MM.1S (cell line): ENCODE measurements at regions not wholly inside any gene's neighbourhood (a gene's known extent, or its start where the extent isn't known, plus 50 kb on each side); places are given as distances from the start of the nearest gene placed in this dataset.
"Not testable (repeated sequence)": the region's sequence is repeated elsewhere in the genome, so short reads cannot be mapped to it uniquely, and the experiment has no call there.

Experiments used
- DNase-seq: peaks from one replicate; pipeline ENCODE4 v3.0.0-alpha.2; 2015
- H2AFZ ChIP-seq: fragments of 300-600 bp; sonication (generic); 2 replicates; pipeline ENCODE4 v1.6.0; 2016; ENCODE audit warnings: antibody characterized with exemption, low read length
- H3F3A ChIP-seq: fragments of 300-600 bp; sonication (generic); 2 replicates; pipeline ENCODE4 v1.6.1; 2016; ENCODE audit warnings: mild to moderate bottlenecking, antibody characterized with exemption, low read length, moderate library complexity, mixed read lengths; ENCODE audit not compliant: insufficient read depth
- H3K27ac ChIP-seq: fragments of 300-600 bp; sonication (generic); 2 replicates; pipeline ENCODE4 v1.5.1; 2016; ENCODE audit warnings: mild to moderate bottlenecking, low read length
- H3K27me3 ChIP-seq: fragments of 300-600 bp; sonication (generic); replicated peaks from 2 replicates; pipeline ENCODE4 v1.6.0; 2016; ENCODE audit warnings: low read length; ENCODE audit not compliant: insufficient read depth
- H3K36me3 ChIP-seq: fragments of 300-600 bp; sonication (generic); replicated peaks from 2 replicates; pipeline ENCODE4 v1.6.1; 2016; ENCODE audit warnings: mild to moderate bottlenecking, low read length, mixed read lengths; ENCODE audit not compliant: insufficient read depth
- H3K4me1 ChIP-seq: fragments of 300-600 bp; sonication (generic); 2 replicates; pipeline ENCODE4 v1.6.1; 2016; ENCODE audit warnings: low read length, mixed read lengths
- H3K4me2 ChIP-seq: fragments of 300-600 bp; sonication (generic); 2 replicates; pipeline ENCODE4 v1.6.0; 2016; ENCODE audit warnings: low read depth, low read length
- H3K4me3 ChIP-seq: fragments of 300-600 bp; sonication (generic); 2 replicates; pipeline ENCODE4 v1.5.1; 2016; ENCODE audit warnings: low read length, mixed read lengths
- H3K79me2 ChIP-seq: fragments of 300-600 bp; sonication (generic); 2 replicates; pipeline ENCODE4 v1.6.1; 2016; ENCODE audit warnings: mixed run types, low read length, mixed read lengths
- H3K9ac ChIP-seq: fragments of 300-600 bp; sonication (generic); 2 replicates; pipeline ENCODE4 v1.6.1; 2016; ENCODE audit warnings: low read length, mixed read lengths
- H3K9me2 ChIP-seq: fragments of 300-600 bp; sonication (generic); replicated peaks from 2 replicates; pipeline ENCODE4 v1.6.1; 2016; ENCODE audit warnings: mild to moderate bottlenecking, low read length, mixed read lengths; ENCODE audit not compliant: insufficient read depth
- H3K9me3 ChIP-seq: fragments of 300-600 bp; sonication (generic); replicated peaks from 2 replicates; pipeline ENCODE4 v1.6.1; 2016; ENCODE audit warnings: mild to moderate bottlenecking, low read length, mixed read lengths; ENCODE audit not compliant: insufficient read depth
- H4K20me1 ChIP-seq: fragments of 300-600 bp; sonication (generic); 2 replicates; pipeline ENCODE4 v1.6.1; 2016; ENCODE audit warnings: mild to moderate bottlenecking, low read length, moderate library complexity, mixed read lengths; ENCODE audit not compliant: insufficient read depth
- CTCF ChIP-seq: fragments of 300-600 bp; sonication (generic); IDR thresholded peaks from 2 replicates; pipeline ENCODE4 v1.5.1; 2016; ENCODE audit warnings: antibody characterized with exemption, low read length, mixed read lengths
- EZH2 ChIP-seq: fragments of 300-600 bp; sonication (generic); optimal IDR thresholded peaks from 2 replicates; pipeline ENCODE3; 2017; ENCODE audit warnings: low read depth, mild to moderate bottlenecking, antibody characterized with exemption, low read length, mixed read lengths
- EZH2phosphoT487 ChIP-seq: fragments of 300-600 bp; sonication (generic); IDR thresholded peaks from 2 replicates; pipeline ENCODE4 v1.6.1; 2018; ENCODE audit warnings: antibody characterized with exemption, low read length

GRCh38 chr6:118718903-118719302 is 67.5 kb upstream of the CEP85L start:
- Histone ChIP-seq H3K79me2 (no peaks in the 10 kb centered on the region), H3K36me3 (no peaks in the 10 kb centered on the region), H3K9me2 (no peaks in the 10 kb centered on the region), H3K4me3 (no peak overlapping the region), H3F3A (peaks cover 5% of the 10 kb centered on the region; the same call in 1 of the 2 replicates), H3K27me3 (no peaks in the 10 kb centered on the region), H4K20me1 (no peaks in the 10 kb centered on the region), H3K4me1 (peaks cover 19% of the 10 kb centered on the region), H3K27ac (peak overlapping the region; percentile 35; the same call in 1 of the 2 replicates), H3K9me3 (no peaks in the 10 kb centered on the region), H2AFZ (peak overlapping the region; percentile 52; the same call in 1 of the 2 replicates), H3K4me2 (peak overlapping the region; percentile 23; the same call in 1 of the 2 replicates), H3K9ac (no peak overlapping the region)
- DNase-seq, result no peak
- no peak for TF ChIP-seq CTCF
- TF ChIP-seq EZH2phosphoT487, result no peak
- no peak for TF ChIP-seq EZH2

GRCh38 chr6:118718297-118718696 is 66.9 kb upstream of the CEP85L start:
- TF ChIP-seq CTCF (no peak), EZH2 (no peak), EZH2phosphoT487 (no peak)
- no peak for DNase-seq
- Histone ChIP-seq H3K36me3 (no peaks in the 10 kb centered on the region), H3K9me2 (no peaks in the 10 kb centered on the region), H3K27ac (no peak overlapping the region), H3K4me1 (peaks cover 19% of the 10 kb centered on the region), H3K9ac (no peak overlapping the region), H3K4me2 (no peak overlapping the region), H3K27me3 (no peaks in the 10 kb centered on the region), H4K20me1 (no peaks in the 10 kb centered on the region), H2AFZ (no peak overlapping the region), H3K79me2 (no peaks in the 10 kb centered on the region), H3K4me3 (no peak overlapping the region), H3F3A (peaks cover 5% of the 10 kb centered on the region; the same call in 1 of the 2 replicates), H3K9me3 (no peaks in the 10 kb centered on the region)

- no peaks in the 10 kb centered on the region for H3K27me3 ChIP-seq
- no peaks in the 10 kb centered on the region for H3K9me2 ChIP-seq
- no peak overlapping the region for H3K9ac ChIP-seq
- no peak overlapping the region for H3K27ac ChIP-seq
- no peaks in the 10 kb centered on the region for H3K9me3 ChIP-seq
- peaks cover 19% of the 10 kb centered on the region for H3K4me1 ChIP-seq
- H3K79me2 ChIP-seq, result no peaks in the 10 kb centered on the region
- H4K20me1 ChIP-seq, result no peaks in the 10 kb centered on the region
- peaks cover 5% of the 10 kb centered on the region; the same call in 1 of the 2 replicates for H3F3A ChIP-seq
- no peak for DNase-seq
- H3K4me2 ChIP-seq, result no peak overlapping the region
- no peak overlapping the region for H3K4me3 ChIP-seq
- H3K36me3 ChIP-seq, result no peaks in the 10 kb centered on the region
- TF ChIP-seq EZH2phosphoT487, result no peak
- no peak overlapping the region for H2AFZ ChIP-seq
Observed at GRCh38 chr6:118717106-118717505, 65.7 kb upstream of the CEP85L start.

- not testable (repeated sequence) for H3F3A ChIP-seq, H3K4me3 ChIP-seq, DNase-seq, H3K79me2 ChIP-seq, H3K27me3 ChIP-seq, H3K27ac ChIP-seq, H2AFZ ChIP-seq, H3K36me3 ChIP-seq, H3K9ac ChIP-seq, H3K9me3 ChIP-seq, H3K4me2 ChIP-seq, H3K9me2 ChIP-seq, H4K20me1 ChIP-seq
- peaks cover 19% of the 10 kb centered on the region for H3K4me1 ChIP-seq
Observed at GRCh38 chr6:118715907-118716306, 64.5 kb upstream of the CEP85L start.
